ENCODE measurements at regions not wholly inside any gene's neighbourhood (a gene's known extent, or its start where the extent isn't known, plus 50 kb on each side); places are given as distances from the start of the nearest gene placed in this dataset.

DNA sequence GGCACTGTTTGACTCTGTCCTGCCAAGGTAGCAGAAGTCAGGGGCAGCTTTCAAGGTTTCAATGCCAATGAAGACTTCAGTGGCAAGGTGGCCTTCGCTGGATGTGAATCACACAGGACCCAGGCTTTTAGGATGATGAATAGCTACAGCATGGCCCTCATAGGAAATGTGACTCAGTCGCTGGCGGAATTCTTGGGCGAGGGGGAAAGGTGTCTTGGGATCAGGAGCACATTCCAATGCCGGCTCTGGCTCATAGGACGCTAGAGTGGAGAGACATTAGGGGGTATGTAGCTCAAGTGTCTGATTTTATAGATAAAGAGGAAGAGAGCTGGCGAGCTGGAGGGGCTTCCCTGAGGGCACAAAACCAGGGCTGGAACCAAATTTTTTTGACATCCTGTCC, 68.6 kb downstream of the SMIM21 start:
- peaks cover 14% of the 10 kb centered on the region for H3K9me3 Mint-ChIP-seq
- CTCF ChIA-PET: no interaction called here
- H3K4me3 Mint-ChIP-seq: no peak overlapping the region

DNA sequence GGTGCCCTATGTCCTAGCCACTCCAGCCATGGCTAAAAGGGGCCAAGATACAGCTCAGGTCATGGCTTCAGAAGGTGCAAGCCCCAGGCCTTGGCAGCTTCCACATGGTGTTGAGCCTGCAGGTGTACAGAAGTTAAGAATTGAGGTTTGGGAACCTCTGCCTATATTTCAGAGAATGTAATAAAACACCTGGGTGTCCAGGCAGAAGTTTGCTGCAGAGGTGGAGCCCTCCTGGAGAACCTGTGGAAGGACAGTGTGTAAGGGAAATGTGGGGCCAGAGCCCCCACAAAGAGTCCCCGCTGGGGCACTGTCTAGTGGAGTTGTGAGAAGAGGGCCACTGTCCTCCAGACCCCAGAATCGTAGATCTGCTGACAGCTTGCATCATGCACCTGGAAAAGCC, 74.1 kb downstream of the SMIM21 start:
- Mint-ChIP-seq H3K27ac (no peak overlapping the region), H3K27me3 (no peaks in the 10 kb centered on the region), H3K9me3 (peaks cover 24% of the 10 kb centered on the region), H3K36me3 (no peaks in the 10 kb centered on the region), H3K4me1 (no peaks in the 10 kb centered on the region), H3K4me3 (no peak overlapping the region)
- CTCF ChIA-PET: no interaction called here
- DNase-seq: no peak

More for the DNA sequence above, 68.6 kb downstream of the SMIM21 start:
- H3K27me3 Mint-ChIP-seq: peaks cover 3% of the 10 kb centered on the region
- no peaks in the 10 kb centered on the region for H3K36me3 Mint-ChIP-seq
- no peak overlapping the region for H3K27ac Mint-ChIP-seq
- no peaks in the 10 kb centered on the region for H3K4me1 Mint-ChIP-seq
- DNase-seq: no peak

GRCh38 chr18:75351409-75351808, 76.1 kb downstream of the SMIM21 start:
- H3K4me3 Mint-ChIP-seq: no peak overlapping the region
- H3K4me1 Mint-ChIP-seq: no peaks in the 10 kb centered on the region
- H3K27ac Mint-ChIP-seq: no peak overlapping the region
- H3K27me3 Mint-ChIP-seq: peaks cover 4% of the 10 kb centered on the region
- CTCF ChIA-PET: no interaction called here
- peaks cover 20% of the 10 kb centered on the region for H3K9me3 Mint-ChIP-seq
- no peak for DNase-seq
- no peaks in the 10 kb centered on the region for H3K36me3 Mint-ChIP-seq

- Mint-ChIP-seq H3K4me1 (no peaks in the 10 kb centered on the region), H3K27ac (no peak overlapping the region), H3K9me3 (peaks cover 20% of the 10 kb centered on the region), H3K4me3 (no peak overlapping the region), H3K36me3 (no peaks in the 10 kb centered on the region), H3K27me3 (peaks cover 4% of the 10 kb centered on the region)
- CTCF ChIA-PET: no interaction called here
- DNase-seq: no peak
Observed at GRCh38 chr18:75350857-75351256, 76.6 kb downstream of the SMIM21 start.

DNA sequence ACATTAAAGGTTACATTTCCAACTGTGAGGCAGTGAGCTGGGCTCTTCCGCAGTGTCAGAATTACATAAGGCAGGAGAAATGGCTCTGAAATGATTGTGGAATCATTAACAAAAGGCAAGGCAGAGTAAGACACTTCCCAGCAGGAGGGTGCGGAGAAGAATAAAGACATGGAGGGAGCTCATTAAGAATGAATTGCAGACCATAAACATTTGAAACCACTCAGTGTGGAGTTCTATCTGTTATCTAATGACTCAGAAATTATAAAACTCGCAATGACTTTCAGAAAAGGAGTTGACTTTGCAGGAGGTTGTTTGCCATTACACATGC, 77.0 kb downstream of the SMIM21 start:
- H3K36me3 Mint-ChIP-seq: no peaks in the 10 kb centered on the region

GRCh38 chr18:75349668-75350511, 77.6 kb downstream of the SMIM21 start:
- Mint-ChIP-seq H3K36me3 (no peaks in the 10 kb centered on the region), H3K4me1 (no peaks in the 10 kb centered on the region)
- DNase-seq: no peak

More for the DNA sequence above, 77.0 kb downstream of the SMIM21 start:
- DNase-seq: no peak
- no peaks in the 10 kb centered on the region for H3K4me1 Mint-ChIP-seq
- H3K27ac Mint-ChIP-seq: no peak overlapping the region
- CTCF ChIA-PET: no interaction called here
- peaks cover 20% of the 10 kb centered on the region for H3K9me3 Mint-ChIP-seq
- H3K4me3 Mint-ChIP-seq: no peak overlapping the region
- peaks cover 4% of the 10 kb centered on the region for H3K27me3 Mint-ChIP-seq

DNA sequence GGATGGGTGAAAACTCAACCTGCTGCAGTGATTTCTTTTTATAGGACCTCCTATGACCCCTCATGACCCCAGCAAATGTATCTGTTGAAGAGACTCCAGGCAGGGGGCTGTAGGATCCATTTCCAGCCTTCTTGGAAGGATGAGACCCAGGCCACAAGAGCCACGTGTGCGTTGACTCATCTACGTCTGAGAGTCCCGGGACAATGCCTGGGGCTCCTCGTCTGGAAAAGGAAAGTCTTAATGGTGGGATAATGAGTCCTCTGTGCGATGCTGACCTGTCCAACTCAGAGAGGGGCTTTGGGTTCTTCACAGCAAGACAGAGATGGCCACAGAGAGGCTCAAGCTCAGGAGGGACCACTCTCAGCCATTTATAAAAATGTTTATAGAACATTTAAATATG, 80.8 kb downstream of the SMIM21 start:
- H3K4me3 Mint-ChIP-seq: no peak overlapping the region
- DNase-seq: no peak
- no peaks in the 10 kb centered on the region for H3K9me3 Mint-ChIP-seq
- CTCF ChIA-PET: no interaction called here
- H3K27me3 Mint-ChIP-seq: peaks cover 4% of the 10 kb centered on the region
- no peaks in the 10 kb centered on the region for H3K36me3 Mint-ChIP-seq
- H3K4me1 Mint-ChIP-seq: no peaks in the 10 kb centered on the region
- no peak overlapping the region for H3K27ac Mint-ChIP-seq

More at GRCh38 chr18:75349668-75350511, 77.6 kb downstream of the SMIM21 start:
- Mint-ChIP-seq H3K9me3 (peaks cover 18% of the 10 kb centered on the region), H3K27ac (no peak overlapping the region), H3K4me3 (no peak overlapping the region), H3K27me3 (peaks cover 4% of the 10 kb centered on the region)
- CTCF ChIA-PET: no interaction called here

- DNase-seq: no peak
- H3K27ac Mint-ChIP-seq: no peak overlapping the region
- H3K36me3 Mint-ChIP-seq: no peaks in the 10 kb centered on the region
- no peaks in the 10 kb centered on the region for H3K4me1 Mint-ChIP-seq
- no peaks in the 10 kb centered on the region for H3K9me3 Mint-ChIP-seq
- CTCF ChIA-PET: no interaction called here
- H3K27me3 Mint-ChIP-seq: peaks cover 4% of the 10 kb centered on the region
- no peak overlapping the region for H3K4me3 Mint-ChIP-seq
Observed at GRCh38 chr18:75344615-75345014, 82.9 kb downstream of the SMIM21 start.

GRCh38 chr18:75344161-75344560, 83.3 kb downstream of the SMIM21 start:
- no peaks in the 10 kb centered on the region for H3K36me3 Mint-ChIP-seq
- no peak for DNase-seq
- no peak overlapping the region for H3K4me3 Mint-ChIP-seq
- CTCF ChIA-PET: no interaction called here
- no peak overlapping the region for H3K27ac Mint-ChIP-seq
- no peaks in the 10 kb centered on the region for H3K4me1 Mint-ChIP-seq
- no peaks in the 10 kb centered on the region for H3K9me3 Mint-ChIP-seq
- peaks cover 4% of the 10 kb centered on the region for H3K27me3 Mint-ChIP-seq

- CTCF ChIA-PET: no interaction called here
- no peak for DNase-seq
- H3K36me3 Mint-ChIP-seq: no peaks in the 10 kb centered on the region
- H3K9me3 Mint-ChIP-seq: no peaks in the 10 kb centered on the region
- H3K27me3 Mint-ChIP-seq: peaks cover 4% of the 10 kb centered on the region
- H3K4me1 Mint-ChIP-seq: no peaks in the 10 kb centered on the region
- no peak overlapping the region for H3K4me3 Mint-ChIP-seq
- H3K27ac Mint-ChIP-seq: no peak overlapping the region
Observed at GRCh38 chr18:75343389-75343788, 84.1 kb downstream of the SMIM21 start.

GRCh38 chr18:75341897-75342296, 85.6 kb downstream of the SMIM21 start:
- Mint-ChIP-seq H3K27me3 (peaks cover 4% of the 10 kb centered on the region), H3K4me3 (no peak overlapping the region), H3K27ac (no peak overlapping the region), H3K9me3 (no peaks in the 10 kb centered on the region), H3K36me3 (no peaks in the 10 kb centered on the region), H3K4me1 (no peaks in the 10 kb centered on the region)
- DNase-seq: no peak
- CTCF ChIA-PET: interaction anchor here (1.0 kb wide), 1 partner anchor 53 kb away, joined by 3 read pairs; no protein-coding TSS in a partner anchor

GRCh38 chr18:75341267-75341666, 86.2 kb downstream of the SMIM21 start:
- H3K27ac Mint-ChIP-seq: no peak overlapping the region
- no peaks in the 10 kb centered on the region for H3K36me3 Mint-ChIP-seq
- DNase-seq: no peak
- H3K4me3 Mint-ChIP-seq: no peak overlapping the region
- H3K4me1 Mint-ChIP-seq: no peaks in the 10 kb centered on the region
- peaks cover 2% of the 10 kb centered on the region for H3K27me3 Mint-ChIP-seq
- no peaks in the 10 kb centered on the region for H3K9me3 Mint-ChIP-seq
- CTCF ChIA-PET: no interaction called here

GRCh38 chr18:75339936-75340605, 87.4 kb downstream of the SMIM21 start:
- H3K4me3 Mint-ChIP-seq: no peak overlapping the region
- H3K27ac Mint-ChIP-seq: no peak overlapping the region
- H3K27me3 Mint-ChIP-seq: peaks cover 3% of the 10 kb centered on the region
- no peaks in the 10 kb centered on the region for H3K9me3 Mint-ChIP-seq
- H3K4me1 Mint-ChIP-seq: no peaks in the 10 kb centered on the region
- no peak for DNase-seq
- no peaks in the 10 kb centered on the region for H3K36me3 Mint-ChIP-seq
- CTCF ChIA-PET: no interaction called here
